ENCODE measurements at regions not wholly inside any gene's neighbourhood (a gene's known extent, or its start where the extent isn't known, plus 50 kb on each side); places are given as distances from the start of the nearest gene placed in this dataset.

- TF ChIP-seq POLR2A (IDR thresholded peaks at IDR 0.05) (no peak), POLR2AphosphoS5 (IDR thresholded peaks at IDR 0.05) (no peak)
- TF ChIP-seq, protein P1, sequence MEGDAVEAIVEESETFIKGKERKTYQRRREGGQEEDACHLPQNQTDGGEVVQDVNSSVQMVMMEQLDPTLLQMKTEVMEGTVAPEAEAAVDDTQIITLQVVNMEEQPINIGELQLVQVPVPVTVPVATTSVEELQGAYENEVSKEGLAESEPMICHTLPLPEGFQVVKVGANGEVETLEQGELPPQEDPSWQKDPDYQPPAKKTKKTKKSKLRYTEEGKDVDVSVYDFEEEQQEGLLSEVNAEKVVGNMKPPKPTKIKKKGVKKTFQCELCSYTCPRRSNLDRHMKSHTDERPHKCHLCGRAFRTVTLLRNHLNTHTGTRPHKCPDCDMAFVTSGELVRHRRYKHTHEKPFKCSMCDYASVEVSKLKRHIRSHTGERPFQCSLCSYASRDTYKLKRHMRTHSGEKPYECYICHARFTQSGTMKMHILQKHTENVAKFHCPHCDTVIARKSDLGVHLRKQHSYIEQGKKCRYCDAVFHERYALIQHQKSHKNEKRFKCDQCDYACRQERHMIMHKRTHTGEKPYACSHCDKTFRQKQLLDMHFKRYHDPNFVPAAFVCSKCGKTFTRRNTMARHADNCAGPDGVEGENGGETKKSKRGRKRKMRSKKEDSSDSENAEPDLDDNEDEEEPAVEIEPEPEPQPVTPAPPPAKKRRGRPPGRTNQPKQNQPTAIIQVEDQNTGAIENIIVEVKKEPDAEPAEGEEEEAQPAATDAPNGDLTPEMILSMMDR (IDR thresholded peaks at IDR 0.05) = no peak
Observed at GRCh38 chr9:115367321-115367720, 249.4 kb upstream of the TNC start.

Measured in prostate gland (tissue), 2 donors.